DOHH2 (cell line): ENCODE measurements at regions not wholly inside any gene's neighbourhood (a gene's known extent, or its start where the extent isn't known, plus 50 kb on each side); places are given as distances from the start of the nearest gene placed in this dataset.

ENCODE experiments used
- CTCF ChIP-seq: fragments of 200-600 bp; sonication (generic); IDR thresholded peaks from one replicate; pipeline ENCODE4 v1.5.1; 2014; ENCODE audit warnings: antibody characterized with exemption, mild to moderate bottlenecking, low read depth, low read length; ENCODE audit not compliant: poor library complexity, severe bottlenecking
- EZH2phosphoT487 ChIP-seq: fragments of 200-600 bp; sonication (generic); IDR thresholded peaks from 2 replicates; pipeline ENCODE4 v1.6.1; 2017; ENCODE audit warnings: borderline replicate concordance, mild to moderate bottlenecking, antibody characterized with exemption, low read length, moderate library complexity, mixed read lengths

DNA sequence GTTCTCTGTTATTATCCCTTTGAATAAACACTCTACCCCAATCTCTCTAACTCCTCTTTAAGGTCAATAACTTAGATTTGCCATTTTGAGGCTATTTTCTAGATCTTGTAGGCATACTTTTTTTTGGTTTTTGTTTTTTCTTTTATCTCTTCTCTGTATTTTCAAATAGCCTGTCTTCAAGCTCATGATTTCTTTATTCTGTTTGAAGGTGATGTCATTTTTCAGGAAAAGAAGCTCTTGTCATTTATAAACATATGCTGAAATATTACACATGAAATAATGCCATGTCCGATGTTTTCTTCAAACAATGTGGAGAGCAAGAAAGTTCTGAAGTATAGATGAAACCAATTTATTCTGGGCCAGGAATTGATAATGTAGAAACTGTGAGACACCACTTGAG, 57.5 kb upstream of the CABCOCO1 start:
- TF ChIP-seq CTCF: no peak
- TF ChIP-seq EZH2phosphoT487: no peak
